ENCODE measurements at regions not wholly inside any gene's neighbourhood (a gene's known extent, or its start where the extent isn't known, plus 50 kb on each side); places are given as distances from the start of the nearest gene placed in this dataset.

- no peak for TF ChIP-seq CTCF (IDR thresholded peaks at IDR 0.05)
- no peak for TF ChIP-seq POLR2A (IDR thresholded peaks at IDR 0.05)
These were observed 238.0 kb upstream of the TBL1XR1 start for GRCh38 chr3:177435301-177435700.
